PC-3 (cell line): ENCODE measurements at regions not wholly inside any gene's neighbourhood (a gene's known extent, or its start where the extent isn't known, plus 50 kb on each side); places are given as distances from the start of the nearest gene placed in this dataset.

ENCODE experiments used
- ATAC-seq: fragments of 200-7000 bp; cut with Tn5 transposase; 2 replicates; pipeline ENCODE4 v1.9.1; 2020; ENCODE audit warnings: mild to moderate bottlenecking, moderate library complexity
- BruUV-seq: library from RNA; stranded (reverse); fragments of 400-500 nt; replicated peaks from 2 replicates; lab custom pipeline; 2021; lab: Mats Ljungman, UMichigan
- CTCF ChIA-PET: fragments of 300-600 bp; sonication (Branson Sonifier 250); formaldehyde crosslinking; loops from one replicate; lab custom pipeline; 2022; ENCODE audit warnings: antibody characterized with exemption; lab: Charles Lee
- POLR2A ChIA-PET: fragments of 300-600 bp; sonication (Branson Sonifier 250); formaldehyde crosslinking; loops from one replicate; lab custom pipeline; 2022; ENCODE audit warnings: antibody characterized with exemption; ENCODE audit not compliant: unreplicated experiment; lab: Charles Lee
- DNase-seq: peaks from one replicate; pipeline ENCODE4 v3.0.0-alpha.2; 2015
- H2AFZ ChIP-seq: fragments of 300-600 bp; sonication (generic); 2 replicates; pipeline ENCODE4 v1.6.0; 2016; ENCODE audit warnings: antibody characterized with exemption, low read length
- H3F3A ChIP-seq: fragments of 300-600 bp; sonication (generic); one replicate; pipeline ENCODE4 v1.6.0; 2017; ENCODE audit warnings: antibody characterized with exemption, low read length, control low read depth, mild to moderate bottlenecking; ENCODE audit not compliant: unreplicated experiment
- H3K27ac ChIP-seq: fragments of 300-600 bp; sonication (generic); 2 replicates; pipeline ENCODE4 v1.5.1; 2016; ENCODE audit warnings: mild to moderate bottlenecking, low read length
- H3K27me3 ChIP-seq: fragments of 300-600 bp; sonication (generic); 2 replicates; pipeline ENCODE4 v1.6.1; 2016; ENCODE audit warnings: low read length, mixed read lengths
- H3K36me3 ChIP-seq: fragments of 300-600 bp; sonication (generic); 2 replicates; pipeline ENCODE4 v1.6.1; 2016; ENCODE audit warnings: low read depth, mixed run types, low read length, mixed read lengths
- H3K4me1 ChIP-seq: fragments of 300-600 bp; sonication (generic); 2 replicates; pipeline ENCODE4 v1.5.1; 2016; ENCODE audit warnings: low read length; ENCODE audit not compliant: insufficient read depth
- H3K4me2 ChIP-seq: fragments of 300-600 bp; sonication (generic); 2 replicates; pipeline ENCODE4 v1.6.0; 2016; ENCODE audit warnings: low read length
- H3K4me3 ChIP-seq: fragments of 300-600 bp; sonication (generic); 2 replicates; pipeline ENCODE4 v1.5.1; 2016; ENCODE audit warnings: mild to moderate bottlenecking, low read length, mixed read lengths
- H3K79me2 ChIP-seq: fragments of 300-600 bp; sonication (generic); 2 replicates; pipeline ENCODE4 v1.6.1; 2017; ENCODE audit warnings: low read length, mixed read lengths
- H3K9ac ChIP-seq: fragments of 300-600 bp; sonication (generic); 2 replicates; pipeline ENCODE4 v1.6.0; 2016; ENCODE audit warnings: mild to moderate bottlenecking, low read length
- H3K9me2 ChIP-seq: fragments of 300-600 bp; sonication (generic); replicated peaks from 2 replicates; pipeline ENCODE4 v1.6.1; 2016; ENCODE audit warnings: mixed run types, low read length, mixed read lengths
- H3K9me3 ChIP-seq: fragments of 300-600 bp; sonication (generic); 2 replicates; pipeline ENCODE4 v1.6.1; 2016; ENCODE audit warnings: low read length, mixed read lengths
- H4K20me1 ChIP-seq: fragments of 300-600 bp; sonication (generic); 2 replicates; pipeline ENCODE4 v1.6.1; 2016; ENCODE audit warnings: low read length, mixed read lengths
- CTCF ChIP-seq: fragments of 300-600 bp; sonication (generic); conservative IDR thresholded peaks from 2 replicates; pipeline ENCODE4 v1.5.1; 2017; ENCODE audit warnings: antibody characterized with exemption, low read depth, mild to moderate bottlenecking, low read length
- EZH2 ChIP-seq: fragments of 300-600 bp; sonication (generic); IDR thresholded peaks from one replicate; pipeline ENCODE4 v1.6.1; 2017; ENCODE audit warnings: antibody characterized with exemption, mild to moderate bottlenecking, low read length; ENCODE audit not compliant: unreplicated experiment
- EZH2phosphoT487 ChIP-seq: fragments of 300-600 bp; sonication (generic); IDR thresholded peaks from 2 replicates; pipeline ENCODE4 v1.6.1; 2018; ENCODE audit warnings: mild to moderate bottlenecking, antibody characterized with exemption, low read length, borderline replicate concordance
- intact Hi-C: fragments of 100-400 bp; cut with micrococcal nuclease; formaldehyde crosslinking; loops from 2 replicates; pipeline ENCODE4 v1.9.0; 2023

DNA sequence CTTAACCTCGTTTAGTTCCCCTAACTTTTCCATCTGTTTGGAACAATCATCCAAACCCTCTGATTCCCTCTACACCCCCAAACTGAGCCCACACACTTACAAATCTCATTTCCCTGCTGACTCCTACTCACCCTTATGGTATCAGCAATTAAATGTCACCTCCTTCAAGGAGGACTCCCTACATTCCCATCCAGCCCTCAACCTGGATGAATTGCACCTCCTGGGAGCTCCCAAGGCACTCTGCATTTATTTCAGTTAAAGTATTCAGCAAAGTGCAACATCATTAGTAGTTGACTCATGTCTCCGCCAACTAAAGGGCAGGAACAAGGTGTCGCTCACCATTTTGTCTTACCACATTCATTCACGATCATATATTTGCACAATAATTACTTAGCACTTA is 353.5 kb downstream of the TMEM114 start:
- no peak for TF ChIP-seq EZH2
- TF ChIP-seq CTCF = no peak
- no peak for TF ChIP-seq EZH2phosphoT487
- CTCF ChIA-PET = no interaction called here
- BruUV-seq = no TSS peak

GRCh38 chr16:8230497-8230896 is 359.8 kb downstream of the TMEM114 start:
- Histone ChIP-seq H3K27ac (no peak overlapping the region), H3K9me2 (no peaks in the 10 kb centered on the region), H3K36me3 (no peaks in the 10 kb centered on the region), H3K9me3 (no peaks in the 10 kb centered on the region), H3K9ac (no peak overlapping the region), H3K4me1 (no peaks in the 10 kb centered on the region), H4K20me1 (no peaks in the 10 kb centered on the region), H3K4me3 (no peak overlapping the region), H3K79me2 (no peaks in the 10 kb centered on the region), H3F3A (no peaks in the 10 kb centered on the region), H3K4me2 (no peak overlapping the region), H2AFZ (no peak overlapping the region), H3K27me3 (no peaks in the 10 kb centered on the region)
- intact Hi-C loops = no loop called here
- no peak for DNase-seq
- no TSS peak for BruUV-seq
- ATAC-seq = no peak
- TF ChIP-seq EZH2phosphoT487 = no peak
- no peak for TF ChIP-seq EZH2
- TF ChIP-seq CTCF = no peak
- ChIA-PET POLR2A (no interaction called here), CTCF (no interaction called here)

More for the DNA sequence above, 353.5 kb downstream of the TMEM114 start:
- no peak overlapping the region for H3K27ac ChIP-seq
- H3K4me3 ChIP-seq = no peak overlapping the region
- no peaks in the 10 kb centered on the region for H3K27me3 ChIP-seq
- H3K4me2 ChIP-seq = no peak overlapping the region
- no peaks in the 10 kb centered on the region for H3F3A ChIP-seq
- no peaks in the 10 kb centered on the region for H3K9me2 ChIP-seq
- H3K9ac ChIP-seq = no peak overlapping the region
- H2AFZ ChIP-seq = no peak overlapping the region
- no peaks in the 10 kb centered on the region for H3K4me1 ChIP-seq
- POLR2A ChIA-PET = no interaction called here
- no peaks in the 10 kb centered on the region for H4K20me1 ChIP-seq
- no peak for ATAC-seq
- no peaks in the 10 kb centered on the region for H3K79me2 ChIP-seq
- H3K9me3 ChIP-seq = no peaks in the 10 kb centered on the region
- H3K36me3 ChIP-seq = no peaks in the 10 kb centered on the region
- no peak for DNase-seq
- intact Hi-C loops = no loop called here

GRCh38 chr16:8229011-8229520 is 361.2 kb downstream of the TMEM114 start:
- Histone ChIP-seq H3K9me3 (no peaks in the 10 kb centered on the region), H3K9ac (no peak overlapping the region), H3K79me2 (no peaks in the 10 kb centered on the region), H3K9me2 (no peaks in the 10 kb centered on the region), H3K27me3 (no peaks in the 10 kb centered on the region), H3K27ac (no peak overlapping the region), H3K4me2 (no peak overlapping the region), H3K4me3 (no peak overlapping the region), H2AFZ (no peak overlapping the region), H3F3A (no peaks in the 10 kb centered on the region), H3K4me1 (no peaks in the 10 kb centered on the region), H4K20me1 (no peaks in the 10 kb centered on the region), H3K36me3 (no peaks in the 10 kb centered on the region)
- no TSS peak for BruUV-seq
- ChIA-PET POLR2A (no interaction called here), CTCF (no interaction called here)
- TF ChIP-seq CTCF (no peak), EZH2 (no peak), EZH2phosphoT487 (no peak)
- DNase-seq (no peak), ATAC-seq (no peak)
- intact Hi-C loops = no loop called here
